Cardiac muscle cell (in vitro differentiated cells and primary cell): ENCODE measurements at regions not wholly inside any gene's neighbourhood (a gene's known extent, or its start where the extent isn't known, plus 50 kb on each side); places are given as distances from the start of the nearest gene placed in this dataset.

ENCODE experiments used
- DNase-seq, 2 donors: peaks; one replicate each; pipeline versions ENCODE4 v3.0.0 to v3.0.0-alpha.2; 2010 to 2017; ENCODE audit warnings: low read depth in 1 of 2, low spot score in 1 of 2
- H3K27ac ChIP-seq: fragments of 200-600 bp; sonication (generic); 2 replicates; pipeline ENCODE4 v1.5.1; 2016
- H3K27me3 ChIP-seq: fragments of 200-600 bp; sonication (generic); 2 replicates; pipeline ENCODE4 v1.6.0; 2016; ENCODE audit warnings: control low read depth
- H3K36me3 ChIP-seq: fragments of 200-600 bp; sonication (generic); 2 replicates; pipeline ENCODE4 v1.5.1; 2016; ENCODE audit warnings: control low read depth
- H3K4me1 ChIP-seq: fragments of 200-600 bp; sonication (generic); 2 replicates; pipeline ENCODE4 v1.8.1; 2017; ENCODE audit warnings: low read depth, mild to moderate bottlenecking, mixed run types
- H3K4me3 ChIP-seq: fragments of 200-600 bp; sonication (generic); 2 replicates; pipeline ENCODE4 v1.5.1; 2016; ENCODE audit warnings: mild to moderate bottlenecking
- H3K9me3 ChIP-seq: fragments of 200-600 bp; sonication (generic); 2 replicates; pipeline ENCODE4 v1.5.1; 2017; ENCODE audit warnings: low read depth, mild to moderate bottlenecking, control low read depth
- TF ChIP-seq, protein P1 (sequence below): IDR thresholded peaks from 2 replicates; pipeline ENCODE4 v1.5.1; 2012; ENCODE audit warnings: low read depth, mild to moderate bottlenecking, low read length

DNA sequence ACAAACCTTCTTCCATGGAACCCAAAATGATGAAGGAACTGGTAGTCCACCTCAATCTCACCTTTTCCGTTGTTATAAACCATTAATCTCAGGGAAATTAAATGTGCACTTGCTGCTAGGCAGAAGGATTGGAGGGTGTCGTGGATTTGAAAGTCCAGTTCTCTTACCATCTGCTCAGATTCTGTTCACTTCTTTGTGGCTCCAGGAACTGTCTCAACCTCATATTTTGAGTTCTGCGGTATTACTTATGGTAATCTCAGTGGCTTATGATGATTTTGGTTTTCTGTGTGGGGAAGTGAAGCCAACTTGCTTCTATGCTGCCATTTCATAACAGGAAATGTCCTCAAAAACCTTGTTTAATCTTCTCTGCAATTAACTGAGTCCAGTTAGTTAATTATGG, 136.4 kb downstream of the CDC14C start:
- Histone ChIP-seq H3K9me3 (no peaks in the 10 kb centered on the region), H3K27ac (no peak overlapping the region), H3K27me3 (no peaks in the 10 kb centered on the region), H3K36me3 (no peaks in the 10 kb centered on the region), H3K4me1 (no peaks in the 10 kb centered on the region), H3K4me3 (no peak overlapping the region)
- TF ChIP-seq, protein P1, sequence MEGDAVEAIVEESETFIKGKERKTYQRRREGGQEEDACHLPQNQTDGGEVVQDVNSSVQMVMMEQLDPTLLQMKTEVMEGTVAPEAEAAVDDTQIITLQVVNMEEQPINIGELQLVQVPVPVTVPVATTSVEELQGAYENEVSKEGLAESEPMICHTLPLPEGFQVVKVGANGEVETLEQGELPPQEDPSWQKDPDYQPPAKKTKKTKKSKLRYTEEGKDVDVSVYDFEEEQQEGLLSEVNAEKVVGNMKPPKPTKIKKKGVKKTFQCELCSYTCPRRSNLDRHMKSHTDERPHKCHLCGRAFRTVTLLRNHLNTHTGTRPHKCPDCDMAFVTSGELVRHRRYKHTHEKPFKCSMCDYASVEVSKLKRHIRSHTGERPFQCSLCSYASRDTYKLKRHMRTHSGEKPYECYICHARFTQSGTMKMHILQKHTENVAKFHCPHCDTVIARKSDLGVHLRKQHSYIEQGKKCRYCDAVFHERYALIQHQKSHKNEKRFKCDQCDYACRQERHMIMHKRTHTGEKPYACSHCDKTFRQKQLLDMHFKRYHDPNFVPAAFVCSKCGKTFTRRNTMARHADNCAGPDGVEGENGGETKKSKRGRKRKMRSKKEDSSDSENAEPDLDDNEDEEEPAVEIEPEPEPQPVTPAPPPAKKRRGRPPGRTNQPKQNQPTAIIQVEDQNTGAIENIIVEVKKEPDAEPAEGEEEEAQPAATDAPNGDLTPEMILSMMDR: no peak
- DNase-seq: no peak

DNA sequence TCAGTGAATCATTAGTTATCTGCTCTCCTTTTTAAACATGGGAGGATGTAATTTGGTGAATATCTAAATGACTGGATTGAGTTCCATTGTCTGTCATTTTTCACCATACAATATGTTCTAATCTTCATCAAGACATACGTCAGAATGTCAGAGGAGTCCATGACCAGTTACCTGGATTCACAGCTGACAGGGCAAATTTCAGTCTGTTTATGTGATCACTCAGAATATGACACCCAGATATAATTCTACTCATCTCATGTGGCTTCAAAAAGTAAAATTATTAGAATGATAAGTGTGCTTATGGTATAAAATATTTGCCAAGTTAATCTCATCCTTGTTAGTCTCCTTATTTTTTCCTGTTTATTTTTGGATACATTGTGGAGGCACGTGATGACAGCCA, 150.2 kb downstream of the CDC14C start:
- Histone ChIP-seq H3K9me3 (no peaks in the 10 kb centered on the region), H3K27me3 (no peaks in the 10 kb centered on the region), H3K27ac (no peak overlapping the region), H3K4me1 (no peaks in the 10 kb centered on the region), H3K4me3 (no peak overlapping the region), H3K36me3 (no peaks in the 10 kb centered on the region)
- TF ChIP-seq, protein P1: no peak
- DNase-seq: no peak

DNA sequence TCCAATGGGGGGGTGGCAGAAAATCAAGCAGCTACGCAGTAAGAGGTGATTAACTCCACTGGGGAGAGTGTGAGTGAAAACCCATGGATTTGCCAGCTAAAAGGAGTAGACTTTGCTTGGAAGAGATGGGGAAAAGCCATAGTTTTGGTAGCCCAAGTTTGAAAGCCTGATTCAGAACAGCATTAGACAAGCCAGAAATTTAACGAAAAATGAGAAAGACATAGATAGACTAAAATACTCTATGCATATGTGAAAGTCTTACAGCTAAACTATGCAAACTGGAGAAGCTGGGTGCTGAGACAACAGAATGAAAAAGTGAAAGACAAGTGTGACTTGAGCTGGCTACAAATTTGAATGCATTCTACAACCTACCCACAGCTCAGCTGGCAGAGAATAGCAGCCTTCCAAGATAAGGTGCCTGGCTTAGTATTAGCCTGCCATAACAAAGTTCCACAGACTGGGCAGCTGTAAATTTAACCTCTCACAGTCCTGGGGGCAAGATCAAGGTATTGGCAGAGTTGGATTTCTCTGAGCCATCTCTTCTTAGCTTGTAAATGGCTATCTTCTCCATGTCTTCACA, 156.6 kb downstream of the CDC14C start:
- Histone ChIP-seq H3K4me1 (no peaks in the 10 kb centered on the region), H3K9me3 (no peaks in the 10 kb centered on the region), H3K36me3 (no peaks in the 10 kb centered on the region), H3K4me3 (no peak overlapping the region), H3K27ac (no peak overlapping the region), H3K27me3 (no peaks in the 10 kb centered on the region)
- DNase-seq: no peak
- TF ChIP-seq, protein P1: no peak

- Histone ChIP-seq H3K27me3 (no peaks in the 10 kb centered on the region), H3K27ac (no peak overlapping the region), H3K9me3 (no peaks in the 10 kb centered on the region), H3K4me1 (peaks cover under 1% of the 10 kb centered on the region), H3K4me3 (no peak overlapping the region), H3K36me3 (no peaks in the 10 kb centered on the region)
- TF ChIP-seq, protein P1: no peak
- DNase-seq: no peak
Observed at GRCh38 chr7:49088017-49088416, 163.7 kb downstream of the CDC14C start.

DNA sequence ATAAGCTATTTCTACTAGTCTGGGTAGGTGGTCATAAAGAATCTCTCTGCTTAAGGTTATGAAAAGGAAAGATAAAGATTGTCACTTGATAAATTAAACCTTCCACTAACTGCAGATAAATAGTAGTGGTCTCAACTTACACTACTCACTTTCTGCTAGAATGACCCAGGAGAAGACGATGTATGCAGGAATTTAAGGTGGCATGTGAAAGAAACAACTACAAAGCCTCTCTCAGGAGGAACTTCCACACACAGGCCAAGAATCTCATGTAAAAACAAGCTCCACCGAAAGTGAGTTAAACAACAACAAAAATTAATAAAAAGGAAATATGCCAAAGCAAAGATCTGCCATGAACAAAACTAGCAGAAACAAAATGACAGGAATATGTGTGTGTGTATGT, 165.4 kb downstream of the CDC14C start:
- Histone ChIP-seq H3K36me3 (no peaks in the 10 kb centered on the region), H3K4me3 (no peak overlapping the region), H3K27me3 (no peaks in the 10 kb centered on the region), H3K4me1 (peaks cover 11% of the 10 kb centered on the region), H3K9me3 (no peaks in the 10 kb centered on the region), H3K27ac (no peak overlapping the region)
- TF ChIP-seq, protein P1: no peak
- no peak for DNase-seq

DNA sequence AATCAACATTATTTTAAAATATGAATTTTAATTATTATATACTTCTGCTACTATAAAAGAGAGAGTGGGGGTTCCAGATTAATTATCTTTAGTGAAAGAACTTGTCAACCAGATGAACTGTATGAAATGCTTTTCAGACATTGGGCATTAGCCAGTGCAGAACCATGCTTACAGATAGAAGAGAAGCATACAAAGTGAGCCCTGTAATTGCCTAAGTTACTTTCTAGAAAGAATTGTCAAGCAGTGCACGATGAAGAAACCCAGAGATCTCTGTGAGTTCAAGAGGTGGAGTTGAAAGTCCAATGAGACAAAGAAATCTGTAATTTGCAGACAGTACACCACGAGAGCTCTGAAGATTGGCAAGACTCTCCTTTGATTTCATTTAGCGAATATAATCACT, 166.7 kb downstream of the CDC14C start:
- no peak for DNase-seq
- Histone ChIP-seq H3K4me3 (no peak overlapping the region), H3K9me3 (no peaks in the 10 kb centered on the region), H3K27me3 (no peaks in the 10 kb centered on the region), H3K36me3 (no peaks in the 10 kb centered on the region), H3K4me1 (peaks cover 11% of the 10 kb centered on the region), H3K27ac (no peak overlapping the region)
- TF ChIP-seq, protein P1: no peak
